ENCODE measurements at regions not wholly inside any gene's neighbourhood (a gene's known extent, or its start where the extent isn't known, plus 50 kb on each side); places are given as distances from the start of the nearest gene placed in this dataset.
"Not testable (repeated sequence)": the region's sequence is repeated elsewhere in the genome, so short reads cannot be mapped to it uniquely, and the experiment has no call there.

DNA sequence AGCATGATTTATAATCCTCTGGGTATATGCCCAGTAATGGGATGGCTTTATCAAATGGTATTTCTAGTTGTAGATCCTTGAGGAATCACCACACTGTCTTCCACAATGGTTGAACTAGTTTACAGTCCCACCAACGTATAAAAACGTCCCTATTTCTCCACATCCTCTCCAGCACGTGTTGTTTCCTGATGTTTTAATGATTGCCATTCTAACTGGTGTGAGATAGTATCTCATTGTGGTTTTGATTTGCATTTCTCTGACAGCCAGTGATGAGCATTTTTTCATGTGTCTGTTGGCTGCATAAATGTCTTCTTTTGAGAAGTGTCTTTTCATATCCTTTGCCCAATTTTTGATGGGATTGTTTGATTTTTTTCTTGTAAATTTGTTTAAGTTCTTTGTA lies 163.5 kb downstream of the KDM5D start:
- H3K9me3 ChIP-seq (ENCODE audit: control insufficient read depth in 3 of 3, low read length in 3 of 3); H3K27me3 ChIP-seq (ENCODE audit: control insufficient read depth in 3 of 3, insufficient read depth in 3 of 3, low read length in 3 of 3); H3K9ac ChIP-seq (ENCODE audit: low read depth in 1 of 3, low read length in 3 of 3); H3K27ac ChIP-seq (ENCODE audit: low read depth, low read length); H3K4me3 ChIP-seq (ENCODE audit: low read length in 3 of 3); H3K36me3 ChIP-seq (ENCODE audit: control insufficient read depth in 3 of 3, insufficient read depth in 3 of 3, low read length in 3 of 3): not testable (repeated sequence)
- H3K4me1 ChIP-seq (ENCODE audit: control insufficient read depth in 3 of 3, insufficient read depth in 3 of 3, low read length in 3 of 3): peaks cover 0 to 12% (median 0%) of the 10 kb centered on the region in 3 donors

- no peak overlapping the region for H3K4me3 ChIP-seq (ENCODE audit: low read length in 3 of 3)
- no peak overlapping the region for H3K27ac ChIP-seq (ENCODE audit: low read depth, low read length)
- H3K36me3 ChIP-seq (ENCODE audit: control insufficient read depth in 3 of 3, insufficient read depth in 3 of 3, low read length in 3 of 3): no peaks in the 10 kb centered on the region
- no peaks in the 10 kb centered on the region for H3K27me3 ChIP-seq (ENCODE audit: control insufficient read depth in 3 of 3, insufficient read depth in 3 of 3, low read length in 3 of 3)
- H3K9me3 ChIP-seq (ENCODE audit: control insufficient read depth in 3 of 3, low read length in 3 of 3): no peaks in the 10 kb centered on the region
- H3K9ac ChIP-seq (ENCODE audit: low read depth in 1 of 3, low read length in 3 of 3): no peak overlapping the region
- H3K4me1 ChIP-seq (ENCODE audit: control insufficient read depth in 3 of 3, insufficient read depth in 3 of 3, low read length in 3 of 3): peaks cover 0 to 12% (median 0%) of the 10 kb centered on the region in 3 donors
Observed at GRCh38 chrY:19578281-19578874, 166.1 kb downstream of the KDM5D start.

- H3K36me3 ChIP-seq (ENCODE audit: control insufficient read depth in 3 of 3, insufficient read depth in 3 of 3, low read length in 3 of 3): no peaks in the 10 kb centered on the region
- no peak overlapping the region for H3K27ac ChIP-seq (ENCODE audit: low read depth, low read length)
- H3K4me3 ChIP-seq (ENCODE audit: low read length in 3 of 3): no peak overlapping the region
- no peaks in the 10 kb centered on the region for H3K27me3 ChIP-seq (ENCODE audit: control insufficient read depth in 3 of 3, insufficient read depth in 3 of 3, low read length in 3 of 3)
- H3K9ac ChIP-seq (ENCODE audit: low read depth in 1 of 3, low read length in 3 of 3): no peak overlapping the region
- peaks cover 0 to 12% (median 0%) of the 10 kb centered on the region in 3 donors for H3K4me1 ChIP-seq (ENCODE audit: control insufficient read depth in 3 of 3, insufficient read depth in 3 of 3, low read length in 3 of 3)
- H3K9me3 ChIP-seq (ENCODE audit: control insufficient read depth in 3 of 3, low read length in 3 of 3): no peaks in the 10 kb centered on the region
Observed at GRCh38 chrY:19577250-19577649, 167.3 kb downstream of the KDM5D start.

- Histone ChIP-seq H3K4me1 (ENCODE audit: control insufficient read depth in 3 of 3, insufficient read depth in 3 of 3, low read length in 3 of 3) (peaks cover 0 to 10% (median 0%) of the 10 kb centered on the region in 3 donors), H3K9me3 (ENCODE audit: control insufficient read depth in 3 of 3, low read length in 3 of 3) (no peaks in the 10 kb centered on the region), H3K27me3 (ENCODE audit: control insufficient read depth in 3 of 3, insufficient read depth in 3 of 3, low read length in 3 of 3) (no peaks in the 10 kb centered on the region), H3K36me3 (ENCODE audit: control insufficient read depth in 3 of 3, insufficient read depth in 3 of 3, low read length in 3 of 3) (no peaks in the 10 kb centered on the region), H3K9ac (ENCODE audit: low read depth in 1 of 3, low read length in 3 of 3) (no peak overlapping the region), H3K4me3 (ENCODE audit: low read length in 3 of 3) (no peak overlapping the region), H3K27ac (ENCODE audit: low read depth, low read length) (no peak overlapping the region)
Observed at GRCh38 chrY:19574939-19575338, 169.6 kb downstream of the KDM5D start.

DNA sequence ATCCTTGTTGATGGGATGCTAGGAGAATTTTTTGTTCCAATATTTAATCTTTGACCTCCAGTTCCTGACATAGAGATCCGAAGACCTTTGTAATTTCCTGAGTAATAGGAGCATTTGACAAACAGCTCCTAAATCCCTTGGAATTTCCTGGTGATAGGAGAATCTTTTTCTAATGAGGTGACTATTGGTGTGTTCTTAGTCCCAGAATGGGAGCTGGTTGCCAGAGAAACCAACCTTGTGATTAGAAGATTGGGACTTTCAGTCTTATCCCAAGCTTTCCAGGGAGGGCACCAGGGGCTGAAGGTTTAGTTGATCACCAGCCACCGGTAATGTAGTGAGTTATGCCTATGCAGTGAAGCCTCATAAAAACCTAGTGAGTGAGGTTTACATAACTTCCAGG lies 170.9 kb downstream of the KDM5D start:
- no peaks in the 10 kb centered on the region for H3K27me3 ChIP-seq (ENCODE audit: control insufficient read depth in 3 of 3, insufficient read depth in 3 of 3, low read length in 3 of 3)
- H3K4me3 ChIP-seq (ENCODE audit: low read length in 3 of 3): no peak overlapping the region
- no peaks in the 10 kb centered on the region for H3K36me3 ChIP-seq (ENCODE audit: control insufficient read depth in 3 of 3, insufficient read depth in 3 of 3, low read length in 3 of 3)
- H3K9me3 ChIP-seq (ENCODE audit: control insufficient read depth in 3 of 3, low read length in 3 of 3): no peaks in the 10 kb centered on the region
- no peak overlapping the region for H3K27ac ChIP-seq (ENCODE audit: low read depth, low read length)
- H3K9ac ChIP-seq (ENCODE audit: low read depth in 1 of 3, low read length in 3 of 3): no peak overlapping the region
- H3K4me1 ChIP-seq (ENCODE audit: control insufficient read depth in 3 of 3, insufficient read depth in 3 of 3, low read length in 3 of 3): peaks cover 0 to 5% (median 0%) of the 10 kb centered on the region in 3 donors

GRCh38 chrY:19570999-19571398 lies 173.5 kb downstream of the KDM5D start:
- Histone ChIP-seq H3K9me3 (ENCODE audit: control insufficient read depth in 3 of 3, low read length in 3 of 3) (no peaks in the 10 kb centered on the region), H3K27me3 (ENCODE audit: control insufficient read depth in 3 of 3, insufficient read depth in 3 of 3, low read length in 3 of 3) (no peaks in the 10 kb centered on the region), H3K9ac (ENCODE audit: low read depth in 1 of 3, low read length in 3 of 3) (no peak overlapping the region), H3K27ac (ENCODE audit: low read depth, low read length) (no peak overlapping the region), H3K36me3 (ENCODE audit: control insufficient read depth in 3 of 3, insufficient read depth in 3 of 3, low read length in 3 of 3) (no peaks in the 10 kb centered on the region), H3K4me1 (ENCODE audit: control insufficient read depth in 3 of 3, insufficient read depth in 3 of 3, low read length in 3 of 3) (peaks cover 0 to 3% (median 0%) of the 10 kb centered on the region in 3 donors), H3K4me3 (ENCODE audit: low read length in 3 of 3) (no peak overlapping the region)

GRCh38 chrY:19567943-19568342 lies 176.6 kb downstream of the KDM5D start:
- Histone ChIP-seq H3K9ac (ENCODE audit: low read depth in 1 of 3, low read length in 3 of 3) (peak overlapping the region in 2 of 3 donors; percentile 47 to 87), H3K27ac (ENCODE audit: low read depth, low read length) (no peak overlapping the region), H3K9me3 (ENCODE audit: control insufficient read depth in 3 of 3, low read length in 3 of 3) (no peaks in the 10 kb centered on the region)

GRCh38 chrY:19567051-19567921 lies 177.2 kb downstream of the KDM5D start:
- no peak overlapping the region for H3K27ac ChIP-seq (ENCODE audit: low read depth, low read length)
- H3K27me3 ChIP-seq (ENCODE audit: control insufficient read depth in 3 of 3, insufficient read depth in 3 of 3, low read length in 3 of 3): no peaks in the 10 kb centered on the region
- no peaks in the 10 kb centered on the region for H3K36me3 ChIP-seq (ENCODE audit: control insufficient read depth in 3 of 3, insufficient read depth in 3 of 3, low read length in 3 of 3)
- H3K9me3 ChIP-seq (ENCODE audit: control insufficient read depth in 3 of 3, low read length in 3 of 3): no peaks in the 10 kb centered on the region
- H3K9ac ChIP-seq (ENCODE audit: low read depth in 1 of 3, low read length in 3 of 3): peak overlapping the region in 2 of 3 donors; percentile 80 to 87
- H3K4me3 ChIP-seq (ENCODE audit: low read length in 3 of 3): peak overlapping the region in 2 of 3 donors; percentile 86 to 88
- H3K4me1 ChIP-seq (ENCODE audit: control insufficient read depth in 3 of 3, insufficient read depth in 3 of 3, low read length in 3 of 3): peaks cover 0 to 3% (median 0%) of the 10 kb centered on the region in 3 donors

More at GRCh38 chrY:19567943-19568342, 176.6 kb downstream of the KDM5D start:
- peaks cover 0 to 3% (median 0%) of the 10 kb centered on the region in 3 donors for H3K4me1 ChIP-seq (ENCODE audit: control insufficient read depth in 3 of 3, insufficient read depth in 3 of 3, low read length in 3 of 3)
- no peaks in the 10 kb centered on the region for H3K36me3 ChIP-seq (ENCODE audit: control insufficient read depth in 3 of 3, insufficient read depth in 3 of 3, low read length in 3 of 3)
- peak overlapping the region in 2 of 3 donors; percentile 86 to 88 for H3K4me3 ChIP-seq (ENCODE audit: low read length in 3 of 3)
- H3K27me3 ChIP-seq (ENCODE audit: control insufficient read depth in 3 of 3, insufficient read depth in 3 of 3, low read length in 3 of 3): no peaks in the 10 kb centered on the region

DNA sequence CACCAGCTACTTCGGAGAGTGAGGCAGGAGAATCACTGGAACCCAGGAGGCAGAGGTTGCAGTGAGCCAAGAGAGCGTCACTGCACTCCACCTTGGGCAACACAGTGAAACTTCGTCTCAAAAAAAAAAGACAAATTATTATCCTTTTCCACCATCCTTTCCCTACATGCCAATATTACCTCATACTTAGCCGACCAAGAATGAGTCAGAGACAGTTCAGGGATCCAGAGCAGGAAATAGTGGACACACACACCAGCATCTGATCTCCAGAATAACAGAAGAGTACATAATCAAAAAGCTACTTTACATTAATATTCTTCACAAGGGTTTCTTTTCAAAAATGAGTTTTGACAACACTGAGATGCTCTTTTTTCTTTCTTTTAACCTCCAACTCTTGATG lies 185.4 kb downstream of the KDM5D start:
- Histone ChIP-seq H3K36me3 (ENCODE audit: control insufficient read depth in 3 of 3, insufficient read depth in 3 of 3, low read length in 3 of 3) (no peaks in the 10 kb centered on the region), H3K9ac (ENCODE audit: low read depth in 1 of 3, low read length in 3 of 3) (no peak overlapping the region), H3K27ac (ENCODE audit: low read depth, low read length) (no peak overlapping the region), H3K4me3 (ENCODE audit: low read length in 3 of 3) (no peak overlapping the region), H3K27me3 (ENCODE audit: control insufficient read depth in 3 of 3, insufficient read depth in 3 of 3, low read length in 3 of 3) (no peaks in the 10 kb centered on the region), H3K4me1 (ENCODE audit: control insufficient read depth in 3 of 3, insufficient read depth in 3 of 3, low read length in 3 of 3) (no peaks in the 10 kb centered on the region), H3K9me3 (ENCODE audit: control insufficient read depth in 3 of 3, low read length in 3 of 3) (no peaks in the 10 kb centered on the region)
